ENCODE measurements at regions not wholly inside any gene's neighbourhood (a gene's known extent, or its start where the extent isn't known, plus 50 kb on each side); places are given as distances from the start of the nearest gene placed in this dataset.

- Histone ChIP-seq H3K27me3 (ENCODE audit: insufficient read depth, insufficient read length) (no peaks in the 10 kb centered on the region), H3K36me3 (ENCODE audit: insufficient read depth, insufficient read length, low read length) (no peaks in the 10 kb centered on the region)
These were observed 111.1 kb upstream of the SLC66A3 start for GRCh38 chr2:11044201-11044600.

GRCh38 chr2:11045294-11045693 lies 110.0 kb upstream of the SLC66A3 start:
- Histone ChIP-seq H3K27me3 (ENCODE audit: insufficient read depth, insufficient read length) (no peaks in the 10 kb centered on the region), H3K36me3 (ENCODE audit: insufficient read depth, insufficient read length, low read length) (no peaks in the 10 kb centered on the region), H3K9me3 (ENCODE audit: insufficient read depth, low read length) (no peaks in the 10 kb centered on the region), H3K4me1 (ENCODE audit: insufficient read depth, insufficient read length) (no peaks in the 10 kb centered on the region), H3K9ac (ENCODE audit: insufficient read length, low read depth) (no peak overlapping the region), H3K4me3 (ENCODE audit: insufficient read length, low read depth) (no peak overlapping the region)
- no peak for TF ChIP-seq YY1 (IDR thresholded peaks at IDR 0.05; ENCODE audit: insufficient read depth, insufficient read length)
- no peak for TF ChIP-seq SUZ12 (IDR thresholded peaks at IDR 0.05; ENCODE audit: extremely low read depth, insufficient read depth, insufficient read length)
- TF ChIP-seq ZNF274 (IDR thresholded peaks at IDR 0.05; ENCODE audit: low read depth, low read length) = no peak
- DNase-seq (ENCODE audit: low read depth, low spot score) = no peak

More at GRCh38 chr2:11044201-11044600, 111.1 kb upstream of the SLC66A3 start:
- no peak overlapping the region for H3K9ac ChIP-seq (ENCODE audit: insufficient read length, low read depth)
- TF ChIP-seq SUZ12 (IDR thresholded peaks at IDR 0.05; ENCODE audit: extremely low read depth, insufficient read depth, insufficient read length) = no peak
- no peak for TF ChIP-seq ZNF274 (IDR thresholded peaks at IDR 0.05; ENCODE audit: low read depth, low read length)
- 0 out of 2 replicates have a peak, but pooled peaks cover under 1% of the 10 kb centered on the region for H3K9me3 ChIP-seq (ENCODE audit: insufficient read depth, low read length)
- DNase-seq (ENCODE audit: low read depth, low spot score) = no peak
- no peak overlapping the region for H3K4me3 ChIP-seq (ENCODE audit: insufficient read length, low read depth)
- H3K4me1 ChIP-seq (ENCODE audit: insufficient read depth, insufficient read length) = no peaks in the 10 kb centered on the region

GRCh38 chr2:11048335-11049008 lies 106.8 kb upstream of the SLC66A3 start:
- no peaks in the 10 kb centered on the region for H3K4me1 ChIP-seq (ENCODE audit: insufficient read depth, insufficient read length)
- no peaks in the 10 kb centered on the region for H3K36me3 ChIP-seq (ENCODE audit: insufficient read depth, insufficient read length, low read length)
- H3K9me3 ChIP-seq (ENCODE audit: insufficient read depth, low read length) = no peaks in the 10 kb centered on the region
- no peak for DNase-seq (ENCODE audit: low read depth, low spot score)
- H3K27me3 ChIP-seq (ENCODE audit: insufficient read depth, insufficient read length) = no peaks in the 10 kb centered on the region
- TF ChIP-seq YY1 (IDR thresholded peaks at IDR 0.05; ENCODE audit: insufficient read depth, insufficient read length) (no peak), ZNF274 (IDR thresholded peaks at IDR 0.05; ENCODE audit: low read depth, low read length) (no peak), SUZ12 (IDR thresholded peaks at IDR 0.05; ENCODE audit: extremely low read depth, insufficient read depth, insufficient read length) (no peak)
- H3K9ac ChIP-seq (ENCODE audit: insufficient read length, low read depth) = no peak overlapping the region
- no peak overlapping the region for H3K4me3 ChIP-seq (ENCODE audit: insufficient read length, low read depth)

- Histone ChIP-seq H3K9ac (ENCODE audit: insufficient read length, low read depth) (no peak overlapping the region), H3K27me3 (ENCODE audit: insufficient read depth, insufficient read length) (no peaks in the 10 kb centered on the region), H3K4me3 (ENCODE audit: insufficient read length, low read depth) (no peak overlapping the region), H3K36me3 (ENCODE audit: insufficient read depth, insufficient read length, low read length) (no peaks in the 10 kb centered on the region), H3K9me3 (ENCODE audit: insufficient read depth, low read length) (no peaks in the 10 kb centered on the region), H3K4me1 (ENCODE audit: insufficient read depth, insufficient read length) (no peaks in the 10 kb centered on the region)
- TF ChIP-seq YY1 (IDR thresholded peaks at IDR 0.05; ENCODE audit: insufficient read depth, insufficient read length) (no peak), ZNF274 (IDR thresholded peaks at IDR 0.05; ENCODE audit: low read depth, low read length) (no peak), SUZ12 (IDR thresholded peaks at IDR 0.05; ENCODE audit: extremely low read depth, insufficient read depth, insufficient read length) (no peak)
- DNase-seq (ENCODE audit: low read depth, low spot score) = no peak
These were observed 104.7 kb upstream of the SLC66A3 start for GRCh38 chr2:11050565-11050964.

- no peak for DNase-seq (ENCODE audit: low read depth, low spot score)
- H3K9ac ChIP-seq (ENCODE audit: insufficient read length, low read depth) = no peak overlapping the region
- H3K27me3 ChIP-seq (ENCODE audit: insufficient read depth, insufficient read length) = no peaks in the 10 kb centered on the region
- H3K4me1 ChIP-seq (ENCODE audit: insufficient read depth, insufficient read length) = no peaks in the 10 kb centered on the region
- no peaks in the 10 kb centered on the region for H3K36me3 ChIP-seq (ENCODE audit: insufficient read depth, insufficient read length, low read length)
- TF ChIP-seq YY1 (IDR thresholded peaks at IDR 0.05; ENCODE audit: insufficient read depth, insufficient read length) = no peak
- no peak for TF ChIP-seq SUZ12 (IDR thresholded peaks at IDR 0.05; ENCODE audit: extremely low read depth, insufficient read depth, insufficient read length)
- no peak for TF ChIP-seq ZNF274 (IDR thresholded peaks at IDR 0.05; ENCODE audit: low read depth, low read length)
- H3K9me3 ChIP-seq (ENCODE audit: insufficient read depth, low read length) = no peaks in the 10 kb centered on the region
- no peak overlapping the region for H3K4me3 ChIP-seq (ENCODE audit: insufficient read length, low read depth)
These were observed 104.0 kb upstream of the SLC66A3 start for GRCh38 chr2:11051280-11051679.

GRCh38 chr2:11053546-11053945 lies 101.7 kb upstream of the SLC66A3 start:
- Histone ChIP-seq H3K4me1 (ENCODE audit: insufficient read depth, insufficient read length) (no peaks in the 10 kb centered on the region), H3K36me3 (ENCODE audit: insufficient read depth, insufficient read length, low read length) (no peaks in the 10 kb centered on the region), H3K9me3 (ENCODE audit: insufficient read depth, low read length) (no peaks in the 10 kb centered on the region), H3K9ac (ENCODE audit: insufficient read length, low read depth) (no peak overlapping the region), H3K4me3 (ENCODE audit: insufficient read length, low read depth) (no peak overlapping the region), H3K27me3 (ENCODE audit: insufficient read depth, insufficient read length) (no peaks in the 10 kb centered on the region)
- no peak for DNase-seq (ENCODE audit: low read depth, low spot score)
- TF ChIP-seq SUZ12 (IDR thresholded peaks at IDR 0.05; ENCODE audit: extremely low read depth, insufficient read depth, insufficient read length) (no peak), ZNF274 (IDR thresholded peaks at IDR 0.05; ENCODE audit: low read depth, low read length) (no peak), YY1 (IDR thresholded peaks at IDR 0.05; ENCODE audit: insufficient read depth, insufficient read length) (no peak)

- Histone ChIP-seq H3K36me3 (ENCODE audit: insufficient read depth, insufficient read length, low read length) (no peaks in the 10 kb centered on the region), H3K9ac (ENCODE audit: insufficient read length, low read depth) (no peak overlapping the region), H3K4me3 (ENCODE audit: insufficient read length, low read depth) (no peak overlapping the region), H3K9me3 (ENCODE audit: insufficient read depth, low read length) (no peaks in the 10 kb centered on the region), H3K27me3 (ENCODE audit: insufficient read depth, insufficient read length) (no peaks in the 10 kb centered on the region), H3K4me1 (ENCODE audit: insufficient read depth, insufficient read length) (no peaks in the 10 kb centered on the region)
- no peak for DNase-seq (ENCODE audit: low read depth, low spot score)
- no peak for TF ChIP-seq ZNF274 (IDR thresholded peaks at IDR 0.05; ENCODE audit: low read depth, low read length)
- TF ChIP-seq SUZ12 (IDR thresholded peaks at IDR 0.05; ENCODE audit: extremely low read depth, insufficient read depth, insufficient read length) = no peak
- no peak for TF ChIP-seq YY1 (IDR thresholded peaks at IDR 0.05; ENCODE audit: insufficient read depth, insufficient read length)
These were observed 100.2 kb upstream of the SLC66A3 start for GRCh38 chr2:11054783-11055678.

Data from NT2/D1 (cell line).